Common myeloid progenitor, CD34-positive (primary cell): ENCODE measurements at regions not wholly inside any gene's neighbourhood (a gene's known extent, or its start where the extent isn't known, plus 50 kb on each side); places are given as distances from the start of the nearest gene placed in this dataset.
"Not testable (repeated sequence)": the region's sequence is repeated elsewhere in the genome, so short reads cannot be mapped to it uniquely, and the experiment has no call there.

Experiments
- CTCF ChIA-PET: fragments of 350-600 bp; sonication (Branson Sonifier 250); formaldehyde crosslinking; loops from one replicate; lab custom pipeline; 2021; ENCODE audit warnings: antibody characterized with exemption; lab: Charles Lee
- POLR2A ChIA-PET: fragments of 350-600 bp; sonication (Branson Sonifier 250); formaldehyde crosslinking; loops from one replicate; lab custom pipeline; 2021; ENCODE audit warnings: antibody characterized with exemption; lab: Charles Lee
- DNase-seq, 3 donors: peaks; one replicate each; pipeline versions ENCODE4 v3.0.0 to v3.0.0-alpha.2; 2013
- H3K27ac ChIP-seq, 2 experiments: 1 replicate in 1 of 2; 2 replicates in 1 of 2; pipeline ENCODE4 v1.7.0; 2013; ENCODE audit warnings: inconsistent platforms in 2 of 2, low read length in 2 of 2, mild to moderate bottlenecking in 2 of 2, low read depth in 1 of 2, moderate library complexity in 1 of 2; ENCODE audit not compliant: severe bottlenecking in 2 of 2, insufficient read depth in 1 of 2, poor library complexity in 1 of 2
- H3K27me3 ChIP-seq, 5 experiments: replicated peaks in 2 of 5; 1 replicate in 3 of 5; 2 replicates in 2 of 5; pipeline versions ENCODE4 v1.6.1 to v1.7.0; 2013; ENCODE audit warnings: low read length in 4 of 5, mild to moderate bottlenecking in 2 of 5, moderate library complexity in 2 of 5, inconsistent platforms in 1 of 5; ENCODE audit not compliant: insufficient read depth in 5 of 5, control insufficient read depth in 4 of 5
- H3K36me3 ChIP-seq, 4 experiments: 1 replicate in 2 of 4; 2 replicates in 2 of 4; pipeline versions ENCODE4 v1.6.1 to v1.7.0; 2013; ENCODE audit warnings: low read length in 3 of 4, control low read depth in 1 of 4, mild to moderate bottlenecking in 1 of 4; ENCODE audit not compliant: control insufficient read depth in 4 of 4, insufficient read depth in 4 of 4
- H3K4me1 ChIP-seq, 4 experiments: 1 replicate in 3 of 4; 2 replicates in 1 of 4; pipeline versions ENCODE4 v1.6.1 to v1.7.1; 2013; ENCODE audit warnings: low read length in 3 of 4, mild to moderate bottlenecking in 3 of 4, control low read depth in 1 of 4, inconsistent platforms in 1 of 4, moderate library complexity in 1 of 4; ENCODE audit not compliant: control insufficient read depth in 4 of 4, insufficient read depth in 4 of 4; ENCODE audit errors: control extremely low read depth in 1 of 4
- H3K4me3 ChIP-seq, 7 experiments: 1 replicate in 4 of 7; 2 replicates in 3 of 7; pipeline versions ENCODE4 v1.5.1 to v1.7.0; 2013; ENCODE audit warnings: mild to moderate bottlenecking in 7 of 7, low read length in 6 of 7, moderate library complexity in 6 of 7, inconsistent platforms in 2 of 7, low read depth in 2 of 7, control low read depth in 1 of 7; ENCODE audit not compliant: insufficient read depth in 4 of 7, control insufficient read depth in 1 of 7; ENCODE audit errors: extremely low read depth in 1 of 7
- H3K9me3 ChIP-seq, 5 experiments: 1 replicate in 4 of 5; 2 replicates in 1 of 5; pipeline versions ENCODE4 v1.6.1 to v1.7.1; 2013; ENCODE audit warnings: low read length in 4 of 5, mild to moderate bottlenecking in 2 of 5, inconsistent platforms in 1 of 5, low read depth in 1 of 5, moderate library complexity in 1 of 5; ENCODE audit not compliant: control insufficient read depth in 4 of 5, insufficient read depth in 2 of 5; ENCODE audit errors: control extremely low read depth in 1 of 5
- WGBS: methylation state at CpG from one replicate; pipeline ENCODE4 v1.1.5; 2013; ENCODE audit not compliant: insufficient coverage; 5-methylcytosine and 5-hydroxymethylcytosine counted together

- DNase-seq, H3K27me3 ChIP-seq, H3K4me1 ChIP-seq, H3K27ac ChIP-seq, H3K4me3 ChIP-seq, H3K36me3 ChIP-seq, POLR2A ChIA-PET, H3K9me3 ChIP-seq: not testable (repeated sequence)
- 96% methylated on average over 4 of the region's 7 CpGs for WGBS
- CTCF ChIA-PET, result interaction anchor here (0.6 kb wide), 1 partner anchor 30 kb away, joined by 3 read pairs; no protein-coding TSS in a partner anchor
Observed at GRCh38 chr2:101645886-101646285, 51.6 kb upstream of the MAP4K4 start.

GRCh38 chr2:101644842-101645383 is 52.6 kb upstream of the MAP4K4 start:
- ChIA-PET POLR2A (no interaction called here), CTCF (no interaction called here)
- no CpG with 5 or more reads among the region's 1 CpG for WGBS

GRCh38 chr2:101643004-101643524 is 54.4 kb upstream of the MAP4K4 start:
- ChIA-PET POLR2A (no interaction called here), CTCF (no interaction called here)

More at GRCh38 chr2:101644842-101645383, 52.6 kb upstream of the MAP4K4 start:
- Histone ChIP-seq H3K27me3 (no peaks in the 10 kb centered on the region), H3K27ac (no peak overlapping the region), H3K9me3 (peaks cover 0 to 3% (median 0%) of the 10 kb centered on the region in 5 experiments), H3K4me3 (no peak overlapping the region), H3K4me1 (no peaks in the 10 kb centered on the region), H3K36me3 (no peaks in the 10 kb centered on the region)
- no peak for DNase-seq

GRCh38 chr2:101638817-101639605 is 58.5 kb upstream of the MAP4K4 start:
- POLR2A ChIA-PET, result no interaction called here

More at GRCh38 chr2:101643004-101643524, 54.4 kb upstream of the MAP4K4 start:
- DNase-seq, result no peak
- WGBS, result 100% methylated on average over 1 of the region's 1 CpG
- H3K4me1 ChIP-seq, result no peaks in the 10 kb centered on the region
- no peaks in the 10 kb centered on the region for H3K27me3 ChIP-seq
- H3K27ac ChIP-seq, result no peak overlapping the region
- no peak overlapping the region for H3K4me3 ChIP-seq
- H3K36me3 ChIP-seq, result no peaks in the 10 kb centered on the region
- peaks cover 0 to 3% (median 0%) of the 10 kb centered on the region in 5 experiments for H3K9me3 ChIP-seq

GRCh38 chr2:101638181-101638711 is 59.3 kb upstream of the MAP4K4 start:
- POLR2A ChIA-PET, result no interaction called here
- no peak overlapping the region for H3K27ac ChIP-seq
- CTCF ChIA-PET, result no interaction called here
- no peak for DNase-seq
- H3K9me3 ChIP-seq, result peaks cover 0 to 3% (median 0%) of the 10 kb centered on the region in 5 experiments
- no peaks in the 10 kb centered on the region for H3K36me3 ChIP-seq
- WGBS, result 76% methylated on average over 9 of the region's 12 CpGs
- no peaks in the 10 kb centered on the region for H3K4me1 ChIP-seq
- H3K27me3 ChIP-seq, result no peaks in the 10 kb centered on the region
- H3K4me3 ChIP-seq, result no peak overlapping the region

More at GRCh38 chr2:101638817-101639605, 58.5 kb upstream of the MAP4K4 start:
- Histone ChIP-seq H3K9me3 (peaks cover 0 to 3% (median 0%) of the 10 kb centered on the region in 5 experiments), H3K4me1 (no peaks in the 10 kb centered on the region), H3K4me3 (no peak overlapping the region), H3K27me3 (no peaks in the 10 kb centered on the region), H3K36me3 (no peaks in the 10 kb centered on the region), H3K27ac (no peak overlapping the region)
- WGBS, result over 99% methylated on average over 17 of the region's 17 CpGs
- DNase-seq, result no peak
- CTCF ChIA-PET, result no interaction called here

- Histone ChIP-seq H3K4me1 (no peaks in the 10 kb centered on the region), H3K4me3 (no peak overlapping the region), H3K27ac (no peak overlapping the region), H3K36me3 (no peaks in the 10 kb centered on the region), H3K27me3 (peaks cover 0 to 6% (median 0%) of the 10 kb centered on the region in 5 experiments), H3K9me3 (peaks cover 0 to 2% (median 0%) of the 10 kb centered on the region in 5 experiments)
- no peak for DNase-seq
- ChIA-PET POLR2A (no interaction called here), CTCF (no interaction called here)
- 79% methylated on average over 13 of the region's 18 CpGs for WGBS
Observed at GRCh38 chr2:101630224-101630949, 67.1 kb upstream of the MAP4K4 start.
